ENCODE measurements at regions not wholly inside any gene's neighbourhood (a gene's known extent, or its start where the extent isn't known, plus 50 kb on each side); places are given as distances from the start of the nearest gene placed in this dataset.

GRCh38 chr13:26837997-26838396, 77.4 kb upstream of the GPR12 start:
- no peak for TF ChIP-seq CTCF (conservative IDR thresholded peaks at IDR 0.05)
- Histone ChIP-seq H4K91ac (ENCODE audit: insufficient read length, low read depth, low read length) (no peak overlapping the region), H4K8ac (replicated peaks; ENCODE audit: insufficient read length, low read depth, low read length) (no peak overlapping the region), H4K20me1 (ENCODE audit: control insufficient read depth, insufficient read depth, insufficient read length) (no peaks in the 10 kb centered on the region), H3K4me2 (ENCODE audit: insufficient read depth, insufficient read length, low read length) (no peak overlapping the region), H3K4me1 (ENCODE audit: insufficient read depth, low read length) (peaks cover 3% of the 10 kb centered on the region), H3K14ac (ENCODE audit: insufficient read depth, low read length) (no peak overlapping the region; the same call in 1 of the 2 replicates), H3K79me2 (ENCODE audit: insufficient read depth, low read length) (no peaks in the 10 kb centered on the region), H3K27ac (ENCODE audit: insufficient read length, low read depth, low read length) (no peak overlapping the region), H2BK15ac (ENCODE audit: low read depth, low read length) (no peak overlapping the region), H2BK20ac (ENCODE audit: low read depth, low read length, poor library complexity, severe bottlenecking) (no peak overlapping the region), H2AFZ (ENCODE audit: low read length) (no peak overlapping the region), H3K4ac (ENCODE audit: low read depth, low read length) (no peak overlapping the region), H3K23ac (ENCODE audit: insufficient read length, low read depth, low read length) (no peak overlapping the region), H3K9me3 (ENCODE audit: control insufficient read depth, low read depth, low read length) (no peaks in the 10 kb centered on the region), H3K18ac (ENCODE audit: insufficient read length, low read depth, low read length) (no peak overlapping the region), H3K79me1 (ENCODE audit: insufficient read depth, low read depth, low read length, poor library complexity, severe bottlenecking) (no peaks in the 10 kb centered on the region), H2BK5ac (ENCODE audit: insufficient read length, low read length) (no peak overlapping the region), H2BK120ac (ENCODE audit: low read depth, low read length, poor library complexity, severe bottlenecking) (no peak overlapping the region), H3K27me3 (ENCODE audit: insufficient read depth, low read length) (no peaks in the 10 kb centered on the region), H3K56ac (ENCODE audit: insufficient read length, low read depth, low read length) (no peak overlapping the region), H2AK5ac (ENCODE audit: insufficient read length, low read length) (no peak overlapping the region), H2BK12ac (ENCODE audit: insufficient read length, low read depth, low read length) (no peak overlapping the region), H4K5ac (ENCODE audit: insufficient read length, low read depth, low read length) (no peak overlapping the region), H3K9ac (ENCODE audit: extremely low read depth, insufficient read length, low read length) (no peak overlapping the region), H3T11ph (ENCODE audit: low read length) (no peak overlapping the region), H3K23me2 (ENCODE audit: insufficient read length, low read depth, low read length, poor library complexity, severe bottlenecking) (no peaks in the 10 kb centered on the region)
- H3K27me3 Mint-ChIP-seq (ENCODE audit: low read depth) = no peaks in the 10 kb centered on the region
- H3K36me3 Mint-ChIP-seq (ENCODE audit: insufficient read depth in 1 of 3, low read depth in 3 of 3) = peaks cover 0 to 4% (median 0%) of the 10 kb centered on the region in 3 experiments; a peak in 2 of 7 replicates
- H3K9me3 Mint-ChIP-seq = 0 out of 5 replicates have a peak, but pooled peaks cover 0 to 5% of the 10 kb centered on the region in 2 experiments
- no peak overlapping the region for H3K4me3 Mint-ChIP-seq
- peaks cover 20% of the 10 kb centered on the region in 2 experiments for H3K4me1 Mint-ChIP-seq
- H3K27ac Mint-ChIP-seq = no peak overlapping the region
- WGBS (ENCODE audit: extremely low coverage, insufficient read length, low lambda C conversion rate) = no CpG with 5 or more reads among the region's 6 CpGs
- DNase-seq = no peak
